SK-N-MC (cell line): ENCODE measurements at regions not wholly inside any gene's neighbourhood (a gene's known extent, or its start where the extent isn't known, plus 50 kb on each side); places are given as distances from the start of the nearest gene placed in this dataset.
"Not testable (repeated sequence)": the region's sequence is repeated elsewhere in the genome, so short reads cannot be mapped to it uniquely, and the experiment has no call there.

Source experiments
- DNase-seq: peaks from one replicate; pipeline ENCODE4 v3.0.0-alpha.2; 2011; ENCODE audit warnings: low read depth, low spot score
- H3K27ac ChIP-seq: fragments of 200-600 bp; sonication (generic); 2 replicates; pipeline ENCODE4 v1.5.1; 2016; ENCODE audit warnings: mixed run types
- H3K36me3 ChIP-seq: fragments of 200-600 bp; sonication (generic); 2 replicates; pipeline ENCODE4 v1.6.1; 2017; ENCODE audit warnings: antibody characterized with exemption, low read length, mixed read lengths; ENCODE audit not compliant: insufficient read depth
- H3K4me3 ChIP-seq: fragments of 200-600 bp; sonication (generic); 2 replicates; pipeline ENCODE4 v1.5.1; 2016
- H3K9ac ChIP-seq: fragments of 200-600 bp; sonication (generic); 2 replicates; pipeline ENCODE4 v1.8.0; 2017; ENCODE audit warnings: mixed run types, mixed read lengths; ENCODE audit not compliant: insufficient read length
- H3K9me3 ChIP-seq: fragments of 200-600 bp; sonication (generic); 2 replicates; pipeline ENCODE4 v1.6.1; 2017; ENCODE audit warnings: low read depth, mild to moderate bottlenecking, antibody characterized with exemption, low read length, moderate library complexity, mixed read lengths
- EZH2 ChIP-seq: fragments of 200-600 bp; sonication (generic); IDR thresholded peaks from one replicate; pipeline ENCODE4 v1.6.1; 2017; ENCODE audit warnings: antibody characterized with exemption
- FOXP2 ChIP-seq: optimal IDR thresholded peaks from 2 replicates; pipeline ENCODE3; 2011; ENCODE audit warnings: mild to moderate bottlenecking, moderate library complexity; ENCODE audit not compliant: insufficient read depth; ENCODE audit errors: extremely low read length, control extremely low read depth
- POLR2AphosphoS5 ChIP-seq: IDR thresholded peaks from 2 replicates; pipeline ENCODE4 v1.6.1; 2012; ENCODE audit warnings: mild to moderate bottlenecking, low read depth, low read length, borderline replicate concordance

DNA sequence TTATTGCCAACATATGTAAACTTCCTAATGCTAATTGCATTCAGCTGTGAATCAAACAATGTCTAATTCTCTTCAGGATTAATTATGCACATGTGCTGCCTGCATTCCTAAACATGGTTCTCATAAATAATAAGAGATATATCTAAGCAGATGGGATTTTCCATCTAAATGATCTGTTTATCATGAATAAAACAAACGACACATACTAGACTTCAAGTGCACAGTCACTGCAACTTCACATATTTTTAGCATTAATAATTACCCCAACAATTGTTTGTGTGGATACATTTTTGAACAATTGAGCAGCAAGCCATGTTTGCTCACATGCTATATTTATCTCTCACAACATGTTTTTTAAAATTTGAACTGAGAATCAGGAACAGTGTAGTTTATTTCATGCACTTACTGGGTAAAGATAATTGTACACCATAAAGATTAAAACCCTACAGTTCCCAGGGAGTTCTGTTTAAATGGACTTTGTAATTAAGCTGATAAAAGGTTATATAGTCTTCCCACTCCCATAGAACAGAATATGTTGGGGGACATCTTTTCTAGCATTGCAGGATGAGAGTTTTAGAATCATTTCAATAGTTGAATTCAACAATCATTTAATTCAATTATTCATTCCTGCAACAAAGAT, 378.5 kb downstream of the MDFIC start:
- no peaks in the 10 kb centered on the region for H3K9me3 ChIP-seq
- no peak overlapping the region; the same call in 1 of the 2 replicates for H3K27ac ChIP-seq
- TF ChIP-seq POLR2AphosphoS5: no peak; the same call in 1 of the 2 replicates
- DNase-seq: no peak
- H3K9ac ChIP-seq: peak overlapping the region; percentile 23
- no peak overlapping the region for H3K4me3 ChIP-seq
- no peaks in the 10 kb centered on the region for H3K36me3 ChIP-seq

- H3K36me3 ChIP-seq: no peaks in the 10 kb centered on the region
- H3K4me3 ChIP-seq: no peak overlapping the region
- peak overlapping the region; percentile 83 for H3K27ac ChIP-seq
- H3K9me3 ChIP-seq: no peaks in the 10 kb centered on the region
- no peak for DNase-seq
- no peak for TF ChIP-seq FOXP2
- TF ChIP-seq POLR2AphosphoS5: no peak
- TF ChIP-seq EZH2: no peak
- no peak overlapping the region for H3K9ac ChIP-seq
Measured at GRCh38 chr7:115299397-115300037, 377.6 kb downstream of the MDFIC start.

DNA sequence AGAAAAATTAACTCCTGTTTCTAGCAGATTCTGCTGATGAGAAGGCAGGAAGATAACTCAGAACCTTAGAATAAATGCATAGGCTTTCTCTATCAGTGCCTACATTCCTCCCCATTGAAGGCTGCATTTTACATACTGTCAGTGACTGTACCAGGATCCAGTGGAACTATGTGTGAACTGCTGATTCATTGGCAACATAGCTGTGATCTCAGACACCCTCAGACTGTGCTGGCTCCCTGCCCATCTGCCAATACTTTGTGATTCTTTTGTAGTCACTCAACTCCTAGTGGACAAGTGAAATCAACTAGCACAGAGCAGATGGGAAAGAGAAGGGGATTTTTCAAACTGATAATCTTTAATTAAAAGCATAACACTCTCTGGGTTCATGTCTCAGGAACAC, 375.8 kb downstream of the MDFIC start:
- DNase-seq: no peak
- H3K27ac ChIP-seq: peak overlapping the region; percentile 84
- no peaks in the 10 kb centered on the region for H3K9me3 ChIP-seq
- H3K9ac ChIP-seq: no peak overlapping the region
- 0 out of 2 replicates have a peak overlapping the region, but pooled peaks have one; percentile 27 for H3K4me3 ChIP-seq
- H3K36me3 ChIP-seq: no peaks in the 10 kb centered on the region
- TF ChIP-seq POLR2AphosphoS5 (no peak), FOXP2 (no peak), EZH2 (no peak)

- Histone ChIP-seq H3K36me3 (no peaks in the 10 kb centered on the region), H3K9me3 (no peaks in the 10 kb centered on the region), H3K27ac (no peak overlapping the region), H3K9ac (no peak overlapping the region), H3K4me3 (no peak overlapping the region)
- DNase-seq: no peak
- no peak for TF ChIP-seq EZH2
- TF ChIP-seq POLR2AphosphoS5: no peak
- TF ChIP-seq FOXP2: no peak
Measured at GRCh38 chr7:115293628-115294240, 371.8 kb downstream of the MDFIC start.

- Histone ChIP-seq H3K9me3 (no peaks in the 10 kb centered on the region), H3K36me3 (no peaks in the 10 kb centered on the region), H3K27ac (no peak overlapping the region), H3K4me3 (no peak overlapping the region), H3K9ac (no peak overlapping the region)
- TF ChIP-seq EZH2 (no peak), FOXP2 (no peak), POLR2AphosphoS5 (no peak)
- no peak for DNase-seq
Measured at GRCh38 chr7:115292381-115292780, 370.5 kb downstream of the MDFIC start.

DNA sequence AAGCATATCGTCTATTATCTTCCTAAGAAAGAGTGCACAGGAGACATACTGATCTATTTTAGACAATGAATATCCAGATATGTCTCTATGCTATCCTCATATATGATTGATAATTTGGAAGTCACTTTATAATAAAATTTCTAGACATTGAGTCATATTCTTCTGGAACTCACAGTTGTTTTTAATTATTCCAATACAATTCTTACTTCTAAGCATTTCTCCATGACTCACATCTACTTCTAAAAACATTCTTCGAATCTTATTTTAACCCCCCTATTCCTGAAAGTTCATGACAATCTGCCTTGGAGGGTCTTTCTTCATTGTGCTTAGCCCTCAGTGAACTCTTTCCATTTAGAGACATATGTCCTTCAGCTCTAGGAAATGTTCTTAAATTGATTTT, 368.1 kb downstream of the MDFIC start:
- no peak overlapping the region for H3K27ac ChIP-seq
- TF ChIP-seq EZH2 (no peak), POLR2AphosphoS5 (no peak)
- H3K36me3 ChIP-seq: no peaks in the 10 kb centered on the region
- H3K9ac ChIP-seq: no peak overlapping the region
- no peak overlapping the region for H3K4me3 ChIP-seq
- no peak for DNase-seq
- no peaks in the 10 kb centered on the region for H3K9me3 ChIP-seq

- Histone ChIP-seq H3K4me3 (no peak overlapping the region), H3K9me3 (0 out of 2 replicates have a peak, but pooled peaks cover 2% of the 10 kb centered on the region), H3K27ac (no peak overlapping the region), H3K36me3 (no peaks in the 10 kb centered on the region), H3K9ac (no peak overlapping the region)
- DNase-seq: no peak
- TF ChIP-seq FOXP2 (no peak), EZH2 (no peak), POLR2AphosphoS5 (no peak)
Measured at GRCh38 chr7:115276791-115277190, 354.9 kb downstream of the MDFIC start.

DNA sequence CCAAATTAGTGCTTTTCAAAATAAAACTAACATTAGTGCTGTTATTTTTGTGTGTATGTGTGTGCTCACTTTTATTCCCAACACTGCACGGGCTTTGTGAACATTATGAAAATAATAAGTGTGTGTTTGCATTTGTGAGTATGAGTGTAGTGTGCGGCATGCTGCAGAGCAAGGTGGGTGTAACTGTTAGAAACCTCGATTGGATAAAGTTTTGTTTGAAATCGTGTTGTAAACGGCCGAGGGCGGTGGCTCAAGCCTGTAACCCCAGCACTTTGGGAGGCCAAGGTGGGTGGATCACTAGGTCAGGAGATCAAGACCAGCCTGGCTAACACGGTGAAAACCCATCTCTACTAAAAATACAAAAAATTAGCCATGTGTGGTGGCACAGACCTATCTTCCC, 352.0 kb downstream of the MDFIC start:
- H3K36me3 ChIP-seq, H3K9ac ChIP-seq, H3K9me3 ChIP-seq, H3K27ac ChIP-seq, DNase-seq, H3K4me3 ChIP-seq: not testable (repeated sequence)
